ENCODE measurements at regions not wholly inside any gene's neighbourhood (a gene's known extent, or its start where the extent isn't known, plus 50 kb on each side); places are given as distances from the start of the nearest gene placed in this dataset.

DNA sequence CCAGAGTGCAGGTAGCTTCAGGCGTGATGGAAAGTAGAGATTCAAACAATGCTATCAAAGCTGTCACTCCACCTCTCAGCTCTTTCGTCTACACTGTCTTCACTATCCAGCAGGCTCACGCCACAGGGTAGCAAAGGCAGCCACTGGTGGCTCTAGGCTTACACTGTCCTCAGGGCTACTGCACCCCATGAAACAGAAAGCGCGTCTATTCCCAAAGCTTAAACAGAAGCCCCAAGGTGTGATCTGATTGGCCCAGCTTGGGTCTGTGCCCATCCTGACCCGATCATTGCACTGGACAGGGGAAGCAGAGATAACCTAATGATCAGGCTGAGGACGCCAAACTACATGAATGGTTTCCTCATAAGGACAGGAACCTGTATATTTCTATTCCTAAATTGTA is 100.1 kb downstream of the PDCL3 start:
- no peak for DNase-seq

DNA sequence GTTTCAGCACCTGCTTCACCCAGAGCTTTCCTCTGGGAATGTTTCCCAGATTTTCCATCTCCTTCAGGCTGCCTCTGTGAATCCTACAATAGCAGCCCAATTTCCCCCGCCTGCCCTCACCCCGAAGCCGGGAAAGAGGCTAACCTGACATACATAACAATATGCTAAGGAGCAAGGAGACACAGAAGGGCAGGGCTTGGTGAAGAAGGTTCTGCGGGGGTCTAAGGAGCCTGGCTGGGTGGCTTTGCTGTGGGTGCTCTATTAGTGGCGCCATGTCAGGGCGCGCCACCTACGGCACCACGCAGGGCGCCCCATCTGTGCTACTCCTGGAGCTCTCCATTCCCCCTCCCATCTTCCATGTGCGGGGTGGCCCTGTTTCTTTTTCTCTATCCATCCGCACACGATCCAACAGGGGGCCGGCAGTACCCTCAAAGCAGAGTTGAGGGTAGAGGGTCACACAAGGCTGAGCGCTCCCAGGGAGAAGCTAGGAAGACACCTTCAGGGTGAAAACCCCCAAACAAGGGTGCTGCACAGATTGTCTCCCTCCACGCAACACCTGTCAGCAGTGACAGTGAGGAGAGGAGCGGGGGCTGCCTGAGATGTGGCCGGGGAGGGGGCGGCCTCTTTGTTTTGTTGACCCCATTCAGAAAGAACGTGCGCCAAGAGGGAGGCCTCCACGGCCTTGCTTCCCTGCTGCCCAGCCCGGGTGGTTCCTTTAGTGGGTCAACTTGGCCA is 101.4 kb downstream of the PDCL3 start:
- no peak for DNase-seq

DNA sequence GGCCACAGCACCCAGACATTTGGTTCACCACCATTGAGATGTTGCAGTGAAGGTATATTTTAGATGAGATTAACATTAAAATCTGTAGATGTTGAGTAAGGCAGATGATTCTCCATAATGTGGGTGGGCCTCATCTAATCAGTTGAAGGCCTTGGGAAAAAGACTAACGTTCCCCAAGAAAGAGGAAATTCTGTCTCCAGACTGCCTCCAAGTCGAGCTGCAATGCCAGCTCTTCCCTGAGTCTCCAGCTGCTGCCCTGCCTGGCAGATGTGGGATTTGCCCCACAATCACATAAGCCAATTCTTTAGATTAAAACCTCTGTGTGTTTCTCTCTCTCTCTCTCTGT is 101.9 kb downstream of the PDCL3 start:
- DNase-seq: no peak

DNA sequence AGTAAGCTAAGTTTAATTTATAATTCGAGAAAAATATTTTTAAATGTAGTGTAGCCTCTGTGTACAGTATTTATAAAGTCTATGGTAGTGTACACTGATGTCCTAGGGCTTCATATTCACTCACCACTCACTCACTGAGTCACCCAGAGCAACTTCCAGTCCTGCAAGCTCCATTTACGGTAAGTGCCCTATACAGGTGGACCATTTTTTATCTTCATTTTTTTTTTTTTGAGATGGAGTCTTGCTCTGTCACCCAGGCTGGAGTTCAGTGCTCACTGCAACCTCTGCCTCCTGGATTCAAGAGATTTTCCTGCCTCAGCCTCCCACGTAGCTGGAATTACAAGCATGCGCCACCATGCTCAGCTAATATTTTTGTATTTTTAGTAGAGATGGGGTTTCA is 104.2 kb downstream of the PDCL3 start:
- no peak for DNase-seq

DNA sequence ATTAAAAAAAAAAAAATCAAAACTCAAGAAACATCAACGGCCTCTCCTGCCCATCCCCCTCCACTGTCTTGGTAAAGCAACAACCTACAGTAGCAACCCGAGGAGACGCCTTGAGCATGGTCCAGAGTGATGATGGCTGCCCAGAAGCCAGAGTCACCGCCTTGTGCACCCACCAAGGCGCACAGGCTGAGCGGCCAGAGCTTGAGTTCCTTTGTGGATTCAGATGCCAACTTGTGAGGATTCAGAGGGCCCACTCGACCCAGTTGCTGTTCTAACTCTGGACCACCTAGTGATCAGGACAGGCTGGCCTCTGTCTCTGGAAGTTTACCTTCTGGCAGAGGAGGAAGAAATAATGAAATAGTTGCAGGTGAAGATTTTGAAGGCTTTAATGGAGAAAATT is 105.0 kb downstream of the PDCL3 start:
- no peak for DNase-seq

DNA sequence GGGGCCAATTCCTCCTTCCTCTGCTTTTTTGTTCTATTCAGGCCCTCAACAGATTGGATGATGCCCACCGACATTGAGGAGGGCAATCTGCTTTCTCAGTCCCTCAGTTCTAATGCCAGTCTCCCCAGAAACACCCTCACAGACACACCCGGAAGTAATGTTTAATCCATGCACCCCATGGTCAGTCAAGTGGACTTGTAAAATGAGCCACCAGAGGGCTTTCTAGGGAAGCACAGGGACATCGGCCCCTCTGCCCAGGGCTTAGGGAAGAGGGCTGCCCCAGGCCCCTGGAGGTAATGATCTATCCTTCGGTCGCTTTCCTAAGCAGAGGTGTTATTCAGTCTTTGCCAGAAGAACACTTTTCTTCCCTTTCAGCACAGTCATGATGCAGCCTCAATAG is 107.4 kb downstream of the PDCL3 start:
- no peak for DNase-seq

DNA sequence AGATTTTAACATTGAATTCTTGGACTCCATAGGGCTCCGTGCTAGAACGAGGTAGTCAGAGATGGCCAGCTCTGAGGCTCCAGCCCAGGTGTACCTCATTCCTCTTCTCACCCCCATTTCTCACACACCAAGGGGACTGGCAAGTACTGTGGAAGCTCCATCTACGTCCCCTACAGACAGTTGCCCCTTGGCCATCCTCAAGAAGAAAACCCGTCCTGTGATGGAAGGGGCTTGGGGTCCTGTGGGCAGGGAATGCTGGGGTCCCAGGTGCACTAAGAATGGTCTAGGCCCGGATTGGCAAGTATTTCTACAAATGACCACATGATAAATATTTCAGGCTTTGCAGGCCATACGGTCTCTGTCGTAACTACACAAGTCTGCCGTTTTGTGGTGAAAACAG is 110.3 kb downstream of the PDCL3 start:
- no peak for DNase-seq

DNA sequence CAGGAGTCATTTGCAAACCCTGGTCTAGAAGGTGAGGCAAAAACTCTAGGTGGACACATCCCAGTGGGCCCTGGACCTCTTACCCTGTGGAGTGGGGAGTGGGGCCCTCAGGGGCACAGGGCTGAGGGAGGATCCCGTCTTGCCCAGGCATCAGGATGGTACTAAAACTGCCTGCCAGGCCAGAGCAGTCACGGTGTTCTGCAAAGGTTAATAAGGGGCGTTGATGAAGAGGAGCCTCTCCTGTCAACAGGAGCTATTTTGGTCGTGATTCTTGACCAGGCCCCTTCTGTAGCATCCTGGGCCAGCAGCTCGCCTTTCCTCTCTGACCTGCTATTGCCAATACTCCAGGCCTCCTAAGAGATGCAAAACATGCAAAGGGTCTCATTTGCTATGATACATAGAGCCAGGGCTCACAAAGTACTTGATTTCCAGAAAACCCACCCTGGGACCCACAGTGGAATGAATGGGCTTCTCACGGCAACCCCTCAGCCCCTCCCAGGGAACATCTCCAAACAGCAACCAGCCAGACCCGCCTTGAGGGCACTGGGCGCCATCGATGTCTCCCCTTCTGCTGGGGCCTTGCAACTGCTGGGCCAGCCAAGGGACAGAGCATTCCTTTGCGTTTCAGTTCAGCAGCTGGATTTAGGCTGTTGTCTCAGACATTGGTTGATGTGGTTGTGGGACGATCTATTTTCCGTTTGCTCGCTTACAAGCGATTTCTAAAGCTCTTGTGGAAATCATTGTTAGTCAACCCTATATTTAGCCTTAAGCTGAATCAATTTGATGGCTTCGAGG is 111.1 kb downstream of the PDCL3 start:
- DNase-seq: no peak

DNA sequence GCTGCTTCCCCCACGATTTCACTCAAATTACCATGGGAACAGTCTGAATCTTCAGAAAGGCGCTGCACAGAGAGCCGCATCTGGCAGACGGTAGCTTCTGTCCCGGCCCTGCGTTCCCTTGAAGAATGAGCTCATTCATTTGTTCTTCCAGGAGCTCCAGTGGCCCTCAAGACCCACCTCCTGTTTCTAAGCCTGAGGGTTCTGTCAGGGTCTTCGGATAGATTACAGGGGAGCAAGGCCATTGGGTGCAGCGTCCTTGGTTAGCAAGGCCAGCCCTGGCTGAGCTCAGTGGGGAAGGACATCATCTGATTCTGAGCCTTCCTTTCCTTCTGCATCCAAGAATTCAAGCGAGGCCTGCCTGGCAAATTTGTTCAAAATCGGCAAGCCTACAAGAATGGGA is 111.9 kb downstream of the PDCL3 start:
- DNase-seq: no peak

DNA sequence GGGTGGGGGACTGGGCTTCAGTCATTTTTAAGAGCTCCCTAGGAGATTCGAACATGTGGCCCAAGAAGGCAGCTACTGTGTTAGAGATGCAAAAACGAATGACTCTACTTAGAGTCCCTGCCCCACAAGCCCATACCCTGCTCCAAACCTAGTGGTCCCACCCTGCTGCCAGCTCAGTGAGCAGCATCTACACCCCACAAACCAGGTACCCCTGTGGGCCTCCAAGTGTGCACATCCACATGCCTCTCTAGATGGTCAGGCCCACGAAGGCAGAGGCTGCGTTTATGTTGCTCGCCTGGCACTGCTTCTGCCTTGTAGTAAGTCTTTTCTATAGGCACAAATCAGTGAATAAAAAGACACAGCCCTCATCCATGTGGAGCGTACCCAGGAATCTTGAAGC is 112.6 kb downstream of the PDCL3 start:
- DNase-seq: no peak

DNA sequence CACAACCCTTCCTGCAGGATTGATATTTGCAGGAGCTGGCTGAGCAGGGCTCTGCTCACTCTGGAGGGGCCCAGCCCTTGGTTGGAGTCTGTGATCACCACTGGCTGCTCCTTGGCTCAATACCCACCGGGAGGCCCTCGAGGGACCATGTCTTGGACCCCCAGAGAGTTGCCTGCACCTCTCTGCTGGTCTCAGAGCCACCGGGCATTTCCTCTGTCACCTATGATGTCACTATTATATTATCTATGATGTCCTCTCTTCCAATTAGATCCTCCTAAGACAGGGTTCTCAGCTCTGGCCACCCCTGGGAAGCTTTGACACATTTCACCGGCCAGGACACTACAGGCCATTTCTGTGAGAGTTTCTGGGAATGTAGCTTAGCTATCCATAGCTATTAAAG is 113.1 kb downstream of the PDCL3 start:
- DNase-seq: no peak

DNA sequence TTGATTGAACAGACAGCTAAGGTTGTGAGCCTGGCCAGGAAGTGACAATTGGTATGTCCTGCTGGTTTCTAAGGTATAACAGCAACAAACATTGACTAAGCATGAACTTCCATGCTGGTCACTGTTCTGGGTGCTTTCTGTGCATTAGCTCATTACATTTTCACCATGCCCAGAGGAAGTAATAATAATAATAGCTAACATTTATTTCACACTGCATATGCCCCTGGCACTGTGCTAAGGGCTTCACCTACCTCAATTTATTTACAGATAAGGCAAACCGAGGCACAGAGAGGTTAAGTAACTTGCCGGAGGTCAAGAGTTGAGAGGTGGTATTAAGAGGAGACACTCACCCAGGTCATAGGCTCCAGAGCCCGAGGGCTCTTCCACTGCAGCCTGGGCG is 113.6 kb downstream of the PDCL3 start:
- no peak for DNase-seq

DNA sequence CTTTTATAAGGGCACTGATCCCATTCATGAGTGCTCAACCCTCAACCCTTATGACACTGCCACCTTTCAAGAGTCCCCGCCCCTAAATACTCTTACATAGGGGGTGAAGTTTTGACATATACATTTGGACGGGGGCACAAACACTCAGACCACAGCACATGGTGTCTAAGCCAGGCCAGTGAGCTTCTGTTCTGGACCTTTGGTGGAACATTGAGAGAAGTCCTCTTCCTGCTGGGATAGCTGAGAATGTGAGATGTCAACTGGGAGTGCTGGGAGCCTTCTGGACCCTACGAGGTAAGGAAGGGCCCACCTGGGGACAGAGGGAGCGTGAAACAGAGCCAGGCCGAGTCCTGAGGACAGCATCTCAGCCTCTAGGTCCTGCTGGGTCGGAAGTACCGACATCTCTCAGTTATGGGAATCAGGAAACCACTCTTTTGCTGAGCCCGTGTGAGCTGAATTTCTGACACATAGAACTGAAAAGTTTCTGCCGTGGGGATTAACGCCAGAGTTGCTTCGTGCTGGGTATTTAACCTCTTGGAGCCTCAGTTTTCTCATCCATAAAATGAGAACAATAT is 114.9 kb downstream of the PDCL3 start:
- DNase-seq: no peak

DNA sequence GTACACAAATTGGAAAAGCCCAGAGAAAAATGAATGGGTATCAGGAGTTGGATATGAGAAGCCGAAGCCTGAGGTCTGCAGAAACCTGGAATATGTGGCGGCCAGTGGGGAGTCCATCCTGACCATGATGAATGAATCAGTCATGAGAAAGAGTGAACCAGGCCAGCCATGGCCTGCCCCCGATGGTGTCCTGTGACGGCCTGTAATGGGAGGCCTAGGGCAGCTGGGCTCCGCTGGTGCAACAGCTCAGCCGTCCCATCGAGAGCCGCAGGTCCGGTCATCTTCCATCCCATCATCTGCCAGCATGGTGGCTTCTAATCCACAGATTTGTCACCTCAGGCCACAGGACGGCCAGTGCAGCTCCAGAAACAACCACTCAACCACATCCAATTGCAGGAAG is 116.4 kb downstream of the PDCL3 start:
- DNase-seq: no peak

DNA sequence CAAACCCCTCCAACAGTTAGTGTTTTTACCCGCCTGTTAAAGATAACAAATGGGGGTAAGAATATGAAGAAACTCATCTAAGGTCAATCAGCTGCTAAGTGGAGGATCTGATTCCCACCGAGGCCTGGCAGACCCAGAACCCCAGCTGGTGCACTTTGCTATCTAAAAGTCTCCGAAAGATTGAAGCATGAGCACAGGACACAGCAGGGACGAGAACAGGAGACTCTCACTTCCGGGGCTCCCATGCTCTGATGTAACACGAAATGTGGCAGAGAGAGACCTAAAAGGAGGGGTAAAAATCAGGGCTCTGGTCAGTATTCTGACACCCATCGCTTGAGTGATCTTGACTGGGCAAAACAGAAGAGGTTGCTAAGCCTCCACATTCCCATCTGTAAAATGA is 119.7 kb downstream of the PDCL3 start:
- DNase-seq: no peak

DNA sequence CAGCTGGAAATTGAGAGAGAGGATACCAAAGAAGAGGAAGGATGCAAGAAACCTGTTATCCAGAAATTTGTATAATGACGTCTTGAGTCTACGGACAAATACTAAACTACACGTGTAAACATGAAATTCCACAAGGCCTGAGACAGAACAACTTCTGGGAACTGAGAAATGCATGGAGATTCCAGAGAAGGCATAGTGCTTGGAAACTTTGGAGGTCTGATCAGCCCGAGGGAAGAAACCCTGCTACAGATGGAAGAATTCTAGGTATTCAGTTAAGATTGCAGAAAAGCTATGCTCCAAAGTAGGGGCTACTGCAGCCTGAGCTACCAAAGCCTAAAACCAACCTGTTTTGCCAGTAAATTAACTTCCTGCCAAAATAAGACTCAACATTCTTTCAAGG is 120.4 kb downstream of the PDCL3 start:
- no peak for DNase-seq

DNA sequence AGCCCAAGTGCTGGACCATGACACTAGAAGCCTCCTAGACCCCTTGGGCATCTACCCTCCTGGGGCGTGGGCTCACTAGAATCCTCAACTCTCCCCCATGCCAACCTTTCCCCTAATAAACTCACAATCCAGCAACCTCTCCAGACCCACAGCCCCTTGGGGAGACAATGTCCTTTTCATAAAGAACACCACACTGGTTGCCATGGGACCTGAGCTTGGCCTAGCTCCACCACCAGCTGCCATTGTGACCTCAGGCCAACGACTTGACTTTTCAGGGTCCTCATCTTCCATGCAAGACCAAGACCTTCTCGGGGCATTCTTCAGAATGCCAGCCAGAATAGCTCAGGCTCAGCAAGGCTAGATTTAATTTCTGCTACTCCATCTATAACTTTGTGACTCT is 128.1 kb upstream of the NPAS2 start:
- DNase-seq: no peak

DNA sequence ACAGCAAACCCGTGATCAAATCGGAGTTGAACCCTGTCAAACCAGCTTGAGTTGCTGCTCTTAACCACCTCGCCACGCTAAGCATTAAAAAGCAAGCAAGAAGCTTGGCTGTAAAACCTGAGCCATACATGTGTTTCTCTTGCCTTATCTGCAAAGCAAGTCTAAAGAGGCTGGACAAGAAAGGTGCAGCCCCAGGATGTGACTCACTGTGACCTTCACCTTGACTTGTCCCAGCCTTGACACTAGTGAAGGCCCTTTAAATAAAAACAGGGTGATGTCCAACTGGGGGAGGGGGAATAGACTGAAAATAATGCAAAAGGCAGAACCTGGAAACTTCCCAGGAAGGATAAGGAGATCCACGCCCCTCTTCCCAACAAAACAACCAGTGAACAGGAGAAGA is 127.6 kb upstream of the NPAS2 start:
- no peak for DNase-seq

DNA sequence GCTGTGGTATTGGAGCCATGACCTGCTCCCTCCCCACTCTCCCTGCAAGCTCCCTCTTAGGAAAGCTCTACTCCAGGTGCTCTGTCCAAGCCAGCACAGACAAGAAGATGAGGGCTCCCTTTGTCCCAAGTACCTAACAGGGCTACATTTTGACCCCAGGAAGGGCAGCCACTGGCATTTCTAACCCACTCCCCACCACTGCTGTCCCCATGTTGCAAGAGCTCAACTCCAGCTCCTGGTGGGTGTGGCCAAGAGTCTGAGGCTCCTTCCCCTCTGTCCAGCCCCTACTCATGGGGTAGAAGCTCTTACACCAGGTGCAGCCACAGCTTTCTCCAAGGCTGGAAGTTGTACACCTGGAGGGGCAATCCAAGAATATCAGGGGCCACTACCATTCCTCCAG is 127.0 kb upstream of the NPAS2 start:
- DNase-seq: no peak

DNA sequence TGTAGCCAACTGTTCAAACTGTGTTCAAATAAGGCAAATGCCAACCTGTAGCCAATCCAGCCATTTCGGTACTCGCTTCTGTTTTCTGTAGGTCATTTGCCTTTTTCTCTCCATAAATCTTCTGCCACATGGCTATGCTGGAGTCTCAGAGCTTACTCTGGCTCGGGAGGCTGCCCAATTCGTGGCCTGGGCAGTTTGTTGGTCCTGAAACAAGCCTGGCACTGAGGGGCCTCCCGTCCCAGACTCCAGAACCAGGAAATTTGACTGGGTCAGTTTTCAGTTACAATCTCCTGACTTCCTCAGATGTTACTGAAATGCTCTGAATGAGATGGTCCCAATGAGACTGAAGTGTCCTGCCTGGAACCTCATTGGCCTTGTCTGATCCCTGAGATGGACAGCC is 120.8 kb upstream of the NPAS2 start:
- no peak for DNase-seq

DNA sequence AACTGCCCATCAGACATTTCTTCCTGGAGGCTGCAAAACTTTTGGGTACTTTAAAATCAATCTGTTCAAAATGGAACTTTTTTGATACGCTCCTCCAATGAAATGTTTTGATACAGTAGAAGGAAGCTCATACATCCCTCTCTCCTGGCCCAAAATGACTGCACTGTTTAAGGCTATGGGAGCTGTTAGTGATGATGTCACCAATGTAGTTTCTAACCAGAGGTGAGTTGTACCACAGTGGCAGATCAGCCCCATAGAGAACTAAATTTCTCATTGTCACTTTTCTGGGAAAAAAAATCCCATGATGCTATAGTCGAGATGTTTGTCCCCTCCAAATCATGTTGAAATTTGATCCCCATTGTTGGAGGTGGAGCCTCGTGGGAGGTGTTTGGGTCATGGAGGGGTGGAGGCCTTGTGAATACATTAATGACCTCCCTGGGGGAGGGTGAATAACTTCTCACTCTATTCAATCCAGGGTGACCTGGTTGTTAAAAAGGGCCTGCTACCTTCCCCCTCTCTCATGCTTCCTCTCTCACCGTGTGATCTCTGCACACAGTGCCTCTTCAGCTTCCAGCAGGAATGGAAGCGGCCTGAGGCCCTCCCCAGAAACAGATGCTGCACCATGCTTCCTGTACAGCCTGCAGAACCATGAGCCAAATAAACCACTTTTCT is 117.4 kb upstream of the NPAS2 start:
- DNase-seq: no peak

DNA sequence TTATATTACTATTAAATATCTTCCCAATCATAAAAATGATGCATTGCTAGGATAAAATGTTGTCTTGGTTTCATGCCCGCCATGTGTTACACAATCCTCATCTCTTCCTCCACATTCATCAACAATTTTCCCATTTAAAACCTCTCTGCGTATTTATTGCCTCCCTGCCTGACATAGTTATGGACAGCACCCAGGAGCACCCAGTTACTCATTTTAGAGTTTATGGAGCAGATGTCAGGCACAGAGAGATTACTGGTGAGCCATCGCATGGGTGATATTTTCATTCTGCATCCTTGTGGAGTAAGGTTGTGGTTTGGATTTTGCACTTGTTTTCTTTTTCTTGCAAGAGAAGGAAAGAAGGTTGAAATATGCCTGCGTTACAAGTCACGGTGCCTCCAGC is 116.7 kb upstream of the NPAS2 start:
- DNase-seq: peak; percentile 43

DNA sequence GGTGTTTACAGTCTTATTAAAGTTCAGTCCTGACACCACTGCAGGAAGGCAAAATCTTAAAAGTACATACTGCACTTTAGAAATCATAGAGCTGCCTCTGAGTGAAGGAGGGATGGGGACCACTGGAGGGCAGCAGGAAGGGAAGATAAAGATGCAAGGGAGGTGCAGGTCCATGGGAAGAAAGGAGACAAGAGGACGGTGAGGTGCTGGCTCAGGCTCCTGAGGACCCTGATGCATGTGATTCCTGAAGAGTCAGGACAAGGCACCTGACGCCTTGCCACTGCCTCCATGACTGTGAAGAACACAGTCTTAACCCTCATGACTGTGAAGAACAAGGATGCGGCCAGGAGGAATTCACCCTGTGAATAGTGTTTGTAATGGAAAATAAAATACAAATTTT is 116.2 kb upstream of the NPAS2 start:
- no peak for DNase-seq

DNA sequence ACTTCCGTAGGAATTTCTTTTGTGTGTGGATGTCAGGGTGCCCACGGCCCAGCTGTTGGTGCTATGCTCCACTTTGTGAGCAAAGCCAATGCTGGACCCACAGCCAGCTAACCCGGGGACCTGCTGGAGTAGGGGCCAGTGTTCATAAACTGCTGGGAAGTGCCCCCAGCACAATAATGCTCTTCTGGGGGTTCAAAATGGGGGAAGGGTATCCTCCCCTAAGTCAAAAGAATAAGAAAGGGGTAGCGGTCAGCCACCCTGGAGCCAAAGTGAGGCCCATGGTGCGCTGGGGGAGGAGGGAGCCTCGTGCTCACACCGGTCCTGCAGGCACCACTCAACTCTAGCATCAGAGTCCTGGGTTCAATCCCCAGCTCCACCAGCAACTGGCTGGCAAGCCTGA is 115.8 kb upstream of the NPAS2 start:
- no peak for DNase-seq
